PC-3 (cell line): ENCODE measurements at regions not wholly inside any gene's neighbourhood (a gene's known extent, or its start where the extent isn't known, plus 50 kb on each side); places are given as distances from the start of the nearest gene placed in this dataset.
A peak's percentile ranks its signal among the peaks of the same experiment; 100 is the strongest.

ENCODE experiments used
- ATAC-seq: fragments of 200-7000 bp; cut with Tn5 transposase; 2 replicates; pipeline ENCODE4 v1.9.1; 2020; ENCODE audit warnings: mild to moderate bottlenecking, moderate library complexity
- BruUV-seq: library from RNA; stranded (reverse); fragments of 400-500 nt; replicated peaks from 2 replicates; lab custom pipeline; 2021; lab: Mats Ljungman, UMichigan
- CTCF ChIA-PET: fragments of 300-600 bp; sonication (Branson Sonifier 250); formaldehyde crosslinking; loops from one replicate; lab custom pipeline; 2022; ENCODE audit warnings: antibody characterized with exemption; lab: Charles Lee
- POLR2A ChIA-PET: fragments of 300-600 bp; sonication (Branson Sonifier 250); formaldehyde crosslinking; loops from one replicate; lab custom pipeline; 2022; ENCODE audit warnings: antibody characterized with exemption; ENCODE audit not compliant: unreplicated experiment; lab: Charles Lee
- DNase-seq: peaks from one replicate; pipeline ENCODE4 v3.0.0-alpha.2; 2015
- H2AFZ ChIP-seq: fragments of 300-600 bp; sonication (generic); 2 replicates; pipeline ENCODE4 v1.6.0; 2016; ENCODE audit warnings: antibody characterized with exemption, low read length
- H3F3A ChIP-seq: fragments of 300-600 bp; sonication (generic); one replicate; pipeline ENCODE4 v1.6.0; 2017; ENCODE audit warnings: antibody characterized with exemption, low read length, control low read depth, mild to moderate bottlenecking; ENCODE audit not compliant: unreplicated experiment
- H3K27ac ChIP-seq: fragments of 300-600 bp; sonication (generic); 2 replicates; pipeline ENCODE4 v1.5.1; 2016; ENCODE audit warnings: mild to moderate bottlenecking, low read length
- H3K27me3 ChIP-seq: fragments of 300-600 bp; sonication (generic); 2 replicates; pipeline ENCODE4 v1.6.1; 2016; ENCODE audit warnings: low read length, mixed read lengths
- H3K36me3 ChIP-seq: fragments of 300-600 bp; sonication (generic); 2 replicates; pipeline ENCODE4 v1.6.1; 2016; ENCODE audit warnings: low read depth, mixed run types, low read length, mixed read lengths
- H3K4me1 ChIP-seq: fragments of 300-600 bp; sonication (generic); 2 replicates; pipeline ENCODE4 v1.5.1; 2016; ENCODE audit warnings: low read length; ENCODE audit not compliant: insufficient read depth
- H3K4me2 ChIP-seq: fragments of 300-600 bp; sonication (generic); 2 replicates; pipeline ENCODE4 v1.6.0; 2016; ENCODE audit warnings: low read length
- H3K4me3 ChIP-seq: fragments of 300-600 bp; sonication (generic); 2 replicates; pipeline ENCODE4 v1.5.1; 2016; ENCODE audit warnings: mild to moderate bottlenecking, low read length, mixed read lengths
- H3K79me2 ChIP-seq: fragments of 300-600 bp; sonication (generic); 2 replicates; pipeline ENCODE4 v1.6.1; 2017; ENCODE audit warnings: low read length, mixed read lengths
- H3K9ac ChIP-seq: fragments of 300-600 bp; sonication (generic); 2 replicates; pipeline ENCODE4 v1.6.0; 2016; ENCODE audit warnings: mild to moderate bottlenecking, low read length
- H3K9me2 ChIP-seq: fragments of 300-600 bp; sonication (generic); replicated peaks from 2 replicates; pipeline ENCODE4 v1.6.1; 2016; ENCODE audit warnings: mixed run types, low read length, mixed read lengths
- H3K9me3 ChIP-seq: fragments of 300-600 bp; sonication (generic); 2 replicates; pipeline ENCODE4 v1.6.1; 2016; ENCODE audit warnings: low read length, mixed read lengths
- H4K20me1 ChIP-seq: fragments of 300-600 bp; sonication (generic); 2 replicates; pipeline ENCODE4 v1.6.1; 2016; ENCODE audit warnings: low read length, mixed read lengths
- EZH2 ChIP-seq: fragments of 300-600 bp; sonication (generic); IDR thresholded peaks from one replicate; pipeline ENCODE4 v1.6.1; 2017; ENCODE audit warnings: antibody characterized with exemption, mild to moderate bottlenecking, low read length; ENCODE audit not compliant: unreplicated experiment
- EZH2phosphoT487 ChIP-seq: fragments of 300-600 bp; sonication (generic); IDR thresholded peaks from 2 replicates; pipeline ENCODE4 v1.6.1; 2018; ENCODE audit warnings: mild to moderate bottlenecking, antibody characterized with exemption, low read length, borderline replicate concordance
- intact Hi-C: fragments of 100-400 bp; cut with micrococcal nuclease; formaldehyde crosslinking; loops from 2 replicates; pipeline ENCODE4 v1.9.0; 2023
- TF ChIP-seq, protein P1 (sequence below): fragments of 300-600 bp; sonication (generic); conservative IDR thresholded peaks from 2 replicates; pipeline ENCODE4 v1.5.1; 2017; ENCODE audit warnings: antibody characterized with exemption, low read depth, mild to moderate bottlenecking, low read length

DNA sequence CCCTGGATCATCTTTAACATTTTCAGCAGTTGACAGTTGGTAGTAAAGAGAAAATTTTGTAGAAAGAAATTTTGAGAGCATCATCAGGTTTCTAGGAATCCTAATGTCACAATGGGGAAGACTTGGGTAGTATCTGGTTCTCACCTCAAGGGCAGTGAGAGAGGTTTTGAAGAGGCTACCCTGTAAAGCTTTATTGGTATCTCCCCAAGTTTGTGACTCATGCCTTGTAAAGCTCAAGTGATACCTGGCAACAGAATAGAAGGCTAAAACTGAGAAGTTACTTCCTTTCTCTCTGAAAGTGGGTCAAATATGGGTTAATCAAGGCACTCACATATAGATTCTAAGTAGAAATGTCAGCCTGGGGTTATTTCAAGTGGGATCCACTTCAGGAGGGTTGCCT is 196.4 kb downstream of the SUCNR1 start:
- H3K27ac ChIP-seq: peak overlapping the region; percentile 8; the same call in 1 of the 2 replicates
- no peak overlapping the region for H3K9ac ChIP-seq
- peaks cover 5% of the 10 kb centered on the region; the same call in 1 of the 2 replicates for H3K4me1 ChIP-seq
- H3K27me3 ChIP-seq: no peaks in the 10 kb centered on the region
- no peak overlapping the region for H3K4me3 ChIP-seq
- H3K9me3 ChIP-seq: no peaks in the 10 kb centered on the region
- DNase-seq (peak; percentile 84), ATAC-seq (peak; percentile 92)
- H3K79me2 ChIP-seq: no peaks in the 10 kb centered on the region
- ChIA-PET POLR2A (no interaction called here), CTCF (interaction anchor here (0.5 kb wide), 1 partner anchor 322 kb away, joined by 3 read pairs; no protein-coding TSS in a partner anchor)
- no peaks in the 10 kb centered on the region for H4K20me1 ChIP-seq
- H3K36me3 ChIP-seq: no peaks in the 10 kb centered on the region
- no peak overlapping the region for H2AFZ ChIP-seq
- H3F3A ChIP-seq: no peaks in the 10 kb centered on the region
- intact Hi-C loops: loop anchor here (5.0 kb wide), 3 partner anchors 107 to 452 kb away; no protein-coding TSS in a partner anchor
- TF ChIP-seq EZH2phosphoT487 (no peak), EZH2 (no peak)
- TF ChIP-seq, protein P1, sequence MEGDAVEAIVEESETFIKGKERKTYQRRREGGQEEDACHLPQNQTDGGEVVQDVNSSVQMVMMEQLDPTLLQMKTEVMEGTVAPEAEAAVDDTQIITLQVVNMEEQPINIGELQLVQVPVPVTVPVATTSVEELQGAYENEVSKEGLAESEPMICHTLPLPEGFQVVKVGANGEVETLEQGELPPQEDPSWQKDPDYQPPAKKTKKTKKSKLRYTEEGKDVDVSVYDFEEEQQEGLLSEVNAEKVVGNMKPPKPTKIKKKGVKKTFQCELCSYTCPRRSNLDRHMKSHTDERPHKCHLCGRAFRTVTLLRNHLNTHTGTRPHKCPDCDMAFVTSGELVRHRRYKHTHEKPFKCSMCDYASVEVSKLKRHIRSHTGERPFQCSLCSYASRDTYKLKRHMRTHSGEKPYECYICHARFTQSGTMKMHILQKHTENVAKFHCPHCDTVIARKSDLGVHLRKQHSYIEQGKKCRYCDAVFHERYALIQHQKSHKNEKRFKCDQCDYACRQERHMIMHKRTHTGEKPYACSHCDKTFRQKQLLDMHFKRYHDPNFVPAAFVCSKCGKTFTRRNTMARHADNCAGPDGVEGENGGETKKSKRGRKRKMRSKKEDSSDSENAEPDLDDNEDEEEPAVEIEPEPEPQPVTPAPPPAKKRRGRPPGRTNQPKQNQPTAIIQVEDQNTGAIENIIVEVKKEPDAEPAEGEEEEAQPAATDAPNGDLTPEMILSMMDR: no peak
- no peak overlapping the region for H3K4me2 ChIP-seq
- no TSS peak for BruUV-seq
- H3K9me2 ChIP-seq: no peaks in the 10 kb centered on the region

DNA sequence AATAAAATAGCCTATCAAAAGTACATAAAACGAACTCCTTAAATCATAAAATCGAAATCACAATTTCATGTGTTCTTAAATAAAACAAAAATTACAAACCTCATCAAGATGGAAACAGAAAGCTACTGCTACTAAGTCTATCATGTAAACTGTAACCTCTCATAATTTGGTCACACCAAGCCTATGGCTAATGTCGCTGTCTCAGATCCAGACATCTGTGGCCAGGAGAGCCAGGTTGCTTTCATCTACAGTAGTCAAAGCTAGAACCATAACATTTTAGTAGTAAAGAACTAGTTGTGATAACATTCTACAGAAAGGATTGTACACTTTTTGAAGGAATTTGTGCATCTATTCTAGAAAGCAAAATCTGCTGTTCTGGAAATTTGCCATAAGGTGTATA is 197.4 kb upstream of the MBNL1 start:
- Histone ChIP-seq H3K4me1 (peaks cover 5% of the 10 kb centered on the region; the same call in 1 of the 2 replicates), H3K27ac (no peak overlapping the region), H3K4me3 (no peak overlapping the region), H3K36me3 (no peaks in the 10 kb centered on the region), H3F3A (no peaks in the 10 kb centered on the region), H3K27me3 (no peaks in the 10 kb centered on the region), H2AFZ (no peak overlapping the region), H4K20me1 (no peaks in the 10 kb centered on the region), H3K4me2 (no peak overlapping the region), H3K9me3 (no peaks in the 10 kb centered on the region), H3K9ac (no peak overlapping the region), H3K79me2 (no peaks in the 10 kb centered on the region), H3K9me2 (no peaks in the 10 kb centered on the region)
- CTCF ChIA-PET: interaction anchor here (1.0 to 1.3 kb wide), 3 partner anchors 52 to 401 kb away, joined by 3 to 9 read pairs (median 4); no protein-coding TSS in a partner anchor
- intact Hi-C loops: loop anchor here (5.0 kb wide), 3 partner anchors 106 to 451 kb away; no protein-coding TSS in a partner anchor
- POLR2A ChIA-PET: no interaction called here
- BruUV-seq: no TSS peak
- ATAC-seq (no peak), DNase-seq (no peak)
- no peak for TF ChIP-seq EZH2
- TF ChIP-seq, protein P1: no peak

DNA sequence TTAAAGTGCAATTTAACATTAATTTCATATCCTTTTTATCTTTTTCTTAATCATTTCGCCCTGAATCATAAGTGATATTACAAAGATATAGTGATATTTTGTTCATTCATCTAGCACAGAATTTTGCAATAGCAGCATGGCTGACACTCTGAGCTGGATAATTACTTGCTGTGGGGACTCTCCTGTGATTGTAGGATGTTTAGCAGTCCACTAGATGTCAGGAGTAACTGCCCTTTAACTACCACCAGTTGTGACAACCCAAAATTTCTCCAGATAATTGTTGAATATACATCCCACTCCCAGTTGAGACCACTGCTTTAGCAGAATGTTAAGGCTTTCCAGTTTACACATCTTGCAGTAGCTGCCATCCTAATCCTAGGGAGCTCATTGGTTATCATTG is 196.8 kb upstream of the MBNL1 start:
- TF ChIP-seq, protein P1: peak; percentile 83
- TF ChIP-seq EZH2: no peak
- peak; percentile 64 for DNase-seq
- H3F3A ChIP-seq: no peaks in the 10 kb centered on the region
- H3K79me2 ChIP-seq: no peaks in the 10 kb centered on the region
- no TSS peak for BruUV-seq
- no peak overlapping the region for H3K9ac ChIP-seq
- no peak overlapping the region for H3K27ac ChIP-seq
- peak; percentile 65 for ATAC-seq
- no peak overlapping the region for H3K4me3 ChIP-seq
- no peaks in the 10 kb centered on the region for H3K9me2 ChIP-seq
- no peaks in the 10 kb centered on the region for H3K9me3 ChIP-seq
- no peaks in the 10 kb centered on the region for H3K27me3 ChIP-seq
- ChIA-PET POLR2A (no interaction called here), CTCF (interaction anchor here (0.6 to 1.3 kb wide), 5 partner anchors 46 to 400 kb away, joined by 3 to 9 read pairs (median 4); no protein-coding TSS in a partner anchor)
- no peaks in the 10 kb centered on the region for H3K36me3 ChIP-seq
- peaks cover 5% of the 10 kb centered on the region; the same call in 1 of the 2 replicates for H3K4me1 ChIP-seq
- no peaks in the 10 kb centered on the region for H4K20me1 ChIP-seq
- no peak overlapping the region for H3K4me2 ChIP-seq
- intact Hi-C loops: loop anchor here (1.0 to 5.0 kb wide), 8 partner anchors 46 to 450 kb away; no protein-coding TSS in a partner anchor
- no peak overlapping the region for H2AFZ ChIP-seq
